GM12865 (cell line): ENCODE measurements at regions not wholly inside any gene's neighbourhood (a gene's known extent, or its start where the extent isn't known, plus 50 kb on each side); places are given as distances from the start of the nearest gene placed in this dataset.
"Not testable (repeated sequence)": the region's sequence is repeated elsewhere in the genome, so short reads cannot be mapped to it uniquely, and the experiment has no call there.

Experiments used
- DNase-seq: peaks from one replicate; pipeline ENCODE4 v3.0.0; 2010; ENCODE audit warnings: low read depth
- H3K4me3 ChIP-seq: 2 replicates; pipeline ENCODE4 v1.5.1; 2011; ENCODE audit warnings: mild to moderate bottlenecking, low read depth, low read length, control low read depth
- CTCF ChIP-seq: IDR thresholded peaks from 2 replicates; pipeline ENCODE4 v1.5.1; 2011; ENCODE audit warnings: low read length, control low read depth, low read depth, inconsistent platforms; ENCODE audit not compliant: insufficient read depth; ENCODE audit errors: missing control alignments

DNA sequence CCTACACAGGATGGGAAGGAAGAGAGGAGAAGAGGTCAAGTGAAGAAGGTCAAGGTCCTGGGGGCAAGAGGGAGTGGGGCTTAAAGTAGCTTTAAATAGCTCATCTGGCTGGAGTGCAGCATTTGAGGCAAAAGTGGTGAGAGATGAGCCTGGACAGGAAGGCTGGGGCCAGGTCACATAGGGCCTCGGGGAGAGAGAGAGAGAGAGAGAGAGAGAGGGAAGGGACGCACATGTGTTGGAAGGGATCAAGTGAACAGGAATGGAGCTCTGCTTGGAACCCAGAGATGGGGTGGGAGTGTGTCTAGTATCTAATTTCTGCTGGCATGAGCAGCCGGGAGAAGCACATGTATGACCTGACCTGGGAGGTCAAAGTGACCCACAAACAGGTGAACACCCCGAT, 407.5 kb downstream of the MED13L start:
- no peak for DNase-seq
- no peak overlapping the region for H3K4me3 ChIP-seq

GRCh38 chr12:115869604-115870003, 407.9 kb downstream of the MED13L start:
- no peak overlapping the region for H3K4me3 ChIP-seq
- no peak for TF ChIP-seq CTCF
- DNase-seq = no peak

More for the DNA sequence above, 407.5 kb downstream of the MED13L start:
- TF ChIP-seq CTCF = no peak

DNA sequence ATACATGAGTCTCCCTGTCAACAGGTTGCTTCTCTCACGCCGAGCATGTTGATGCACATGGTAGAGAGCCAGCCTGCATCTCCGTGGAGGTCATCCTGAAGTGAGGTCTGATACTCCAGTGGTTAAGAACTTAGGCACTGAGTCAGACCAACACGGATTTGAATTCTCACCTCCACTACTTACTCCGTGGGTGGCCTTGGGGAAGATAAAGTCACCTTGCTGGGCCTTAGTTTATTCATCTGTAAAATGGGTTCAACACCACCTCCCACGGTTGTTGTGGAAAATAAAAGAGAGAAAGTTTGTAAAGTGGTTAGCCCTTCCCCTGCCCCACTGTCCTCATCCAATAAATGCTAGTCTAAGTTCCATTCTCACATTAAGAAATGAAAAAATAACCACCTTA, 408.9 kb downstream of the MED13L start:
- no peak for DNase-seq
- no peak for TF ChIP-seq CTCF

DNA sequence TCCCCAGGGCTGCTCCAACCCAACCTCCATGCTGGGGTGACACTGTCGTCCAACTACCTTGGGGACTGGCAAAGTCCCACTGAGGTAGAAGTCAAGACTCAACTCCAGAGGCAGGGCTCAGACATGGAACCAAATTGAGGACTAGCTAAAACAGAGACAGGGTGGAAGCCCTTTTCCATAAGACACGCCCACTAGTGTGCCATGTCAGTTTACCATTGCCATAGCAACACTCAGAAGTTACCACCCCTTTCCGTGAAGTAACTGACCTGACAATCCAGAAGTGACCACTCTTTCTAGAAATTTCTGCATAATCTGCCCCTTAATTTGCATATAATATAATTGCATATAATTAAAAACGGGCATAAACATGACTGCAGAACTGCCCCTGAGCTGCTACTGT, 409.6 kb downstream of the MED13L start:
- DNase-seq = no peak
- H3K4me3 ChIP-seq = no peak overlapping the region
- no peak for TF ChIP-seq CTCF

More for the DNA sequence above, 408.9 kb downstream of the MED13L start:
- no peak overlapping the region for H3K4me3 ChIP-seq

DNA sequence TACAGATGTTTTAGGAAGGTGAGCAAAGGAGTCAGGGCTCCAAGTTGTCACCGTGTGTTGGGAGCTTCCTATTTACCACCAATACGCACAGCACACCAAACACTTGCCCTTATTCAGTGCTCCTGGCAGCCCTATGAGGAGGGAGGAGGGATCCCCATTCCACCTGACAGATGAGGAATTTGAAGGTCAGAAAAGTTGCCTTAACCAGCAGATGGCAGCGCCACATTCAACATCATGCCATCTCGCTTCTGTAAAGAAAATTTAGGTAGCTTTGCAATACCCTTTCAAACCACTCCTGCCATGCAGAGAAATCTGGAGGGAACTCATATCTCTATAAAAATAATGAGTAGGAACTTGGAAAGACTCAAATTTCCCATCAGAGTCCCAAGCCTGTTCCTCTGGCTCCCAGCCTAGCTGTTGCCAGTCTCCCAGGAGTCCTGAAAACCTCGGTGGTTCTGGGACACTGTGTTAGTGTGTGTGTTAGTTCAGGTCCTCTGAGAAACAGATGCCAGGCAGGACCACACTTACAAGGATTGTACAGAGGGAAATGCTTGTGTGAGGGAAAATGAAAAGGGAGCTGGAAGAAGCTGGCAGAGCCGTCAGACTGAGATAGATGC, 410.5 kb downstream of the MED13L start:
- H3K4me3 ChIP-seq = no peak overlapping the region
- DNase-seq = no peak
- TF ChIP-seq CTCF = no peak

DNA sequence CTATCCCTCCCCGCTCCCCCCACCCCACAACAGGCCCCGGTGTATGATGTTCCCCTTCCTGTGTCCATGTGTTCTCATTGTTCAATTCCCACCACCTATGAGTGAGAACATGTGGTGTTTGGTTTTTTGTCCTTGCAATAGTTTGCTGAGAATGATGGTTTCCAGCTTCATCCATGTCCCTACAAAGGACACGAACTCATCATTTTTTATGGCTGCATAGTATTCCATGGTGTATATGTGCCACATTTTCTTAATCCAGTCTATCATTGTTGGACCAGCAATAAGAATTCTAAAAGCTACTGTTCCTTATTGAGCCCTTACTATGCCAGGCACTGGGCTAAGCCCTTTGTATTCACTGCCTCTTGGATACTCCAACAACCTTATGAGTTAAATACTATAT, 411.2 kb downstream of the MED13L start:
- not testable (repeated sequence) for DNase-seq

DNA sequence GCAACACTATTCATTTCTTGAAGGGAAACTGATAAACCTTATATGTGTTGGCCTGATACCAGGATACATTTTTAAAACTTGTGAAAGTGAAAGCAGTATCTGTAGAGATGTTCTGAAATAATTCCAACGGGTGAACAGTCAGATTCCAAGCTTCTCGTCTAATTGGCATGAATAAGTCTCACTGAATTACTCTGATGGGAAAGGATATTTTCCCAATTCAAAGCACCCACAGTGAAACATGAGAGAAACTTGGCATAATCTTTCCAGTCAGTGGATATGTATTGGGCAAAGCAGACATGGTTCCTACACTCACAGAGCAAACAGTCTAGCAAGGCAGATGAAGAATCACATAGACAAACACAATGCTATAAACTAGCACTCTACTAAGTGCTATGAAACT, 413.1 kb downstream of the MED13L start:
- DNase-seq = no peak
- TF ChIP-seq CTCF = no peak
- H3K4me3 ChIP-seq = no peak overlapping the region

More for the DNA sequence above, 411.2 kb downstream of the MED13L start:
- H3K4me3 ChIP-seq = not testable (repeated sequence)
